Stimulated activated CD4-positive, alpha-beta T cell treated with anti-CD3 and anti-CD28 coated beads, Interleukin-4, amount 100 ng/mL, for 48 hours (primary cell): ENCODE measurements at regions not wholly inside any gene's neighbourhood (a gene's known extent, or its start where the extent isn't known, plus 50 kb on each side); places are given as distances from the start of the nearest gene placed in this dataset.

Experiments used
- DNase-seq, 2 donors: peaks; one replicate each; pipeline ENCODE4 v3.0.0-alpha.2; 2020; ENCODE audit warnings: low read depth in 2 of 2

DNA sequence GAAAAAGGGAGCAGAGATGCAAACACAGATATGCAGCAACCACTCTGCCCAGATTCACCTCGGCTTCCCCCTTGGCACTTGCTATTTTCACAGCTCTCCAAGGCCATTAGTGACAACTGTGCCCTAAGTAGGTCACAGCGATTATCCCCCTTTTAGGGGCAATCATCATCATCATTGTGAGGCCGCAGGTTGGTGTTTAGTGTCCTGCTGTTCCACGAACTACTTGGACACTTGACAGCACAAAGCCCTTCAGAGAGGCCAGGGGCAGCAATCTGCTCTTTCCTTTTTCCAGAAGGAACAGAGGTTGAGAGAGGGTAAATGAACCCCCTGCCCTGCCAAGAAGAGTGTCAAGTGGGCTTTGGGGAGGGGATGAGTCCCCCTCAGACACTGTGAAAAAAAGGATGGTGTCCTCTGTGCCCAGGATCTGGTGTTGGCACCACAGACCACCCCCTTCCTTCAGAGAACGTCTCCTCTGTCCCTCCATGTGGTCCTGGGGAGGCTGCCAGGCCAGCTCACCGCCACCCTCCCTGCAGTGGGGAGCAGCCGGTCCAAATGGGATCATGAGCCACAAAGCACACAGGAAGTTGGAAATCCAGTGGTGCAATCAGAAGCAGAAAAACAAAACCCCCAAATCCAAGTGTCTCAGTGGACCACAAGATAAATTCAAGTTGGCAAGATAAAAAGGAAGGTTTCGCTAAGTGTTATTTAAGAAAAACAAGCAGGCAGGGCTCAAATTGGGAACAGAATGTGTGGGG, 78.4 kb upstream of the MED9 start:
- no peak for DNase-seq

GRCh38 chr17:17398943-17399926, 77.6 kb upstream of the MED9 start:
- no peak for DNase-seq

DNA sequence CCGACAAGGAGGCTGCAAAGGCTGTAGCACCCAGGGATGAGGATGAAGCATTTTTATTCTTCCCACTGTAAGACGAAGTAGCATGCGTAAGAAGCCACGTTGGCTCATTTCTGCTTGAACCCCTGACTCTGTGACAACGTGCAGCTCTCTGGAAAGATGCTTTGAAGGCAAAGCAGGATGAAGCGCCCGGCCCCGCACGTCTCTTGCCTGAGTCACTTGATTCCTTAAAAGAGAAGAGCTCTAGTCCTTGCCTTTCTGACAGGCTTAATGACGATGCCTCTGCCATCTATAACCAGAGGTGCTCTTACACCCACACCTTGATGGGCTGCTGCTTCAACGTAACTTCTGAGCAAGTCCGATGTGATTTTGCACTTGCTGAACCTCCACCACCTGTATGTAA, 76.7 kb upstream of the MED9 start:
- no peak for DNase-seq

GRCh38 chr17:17400566-17401184, 76.1 kb upstream of the MED9 start:
- DNase-seq, result no peak

DNA sequence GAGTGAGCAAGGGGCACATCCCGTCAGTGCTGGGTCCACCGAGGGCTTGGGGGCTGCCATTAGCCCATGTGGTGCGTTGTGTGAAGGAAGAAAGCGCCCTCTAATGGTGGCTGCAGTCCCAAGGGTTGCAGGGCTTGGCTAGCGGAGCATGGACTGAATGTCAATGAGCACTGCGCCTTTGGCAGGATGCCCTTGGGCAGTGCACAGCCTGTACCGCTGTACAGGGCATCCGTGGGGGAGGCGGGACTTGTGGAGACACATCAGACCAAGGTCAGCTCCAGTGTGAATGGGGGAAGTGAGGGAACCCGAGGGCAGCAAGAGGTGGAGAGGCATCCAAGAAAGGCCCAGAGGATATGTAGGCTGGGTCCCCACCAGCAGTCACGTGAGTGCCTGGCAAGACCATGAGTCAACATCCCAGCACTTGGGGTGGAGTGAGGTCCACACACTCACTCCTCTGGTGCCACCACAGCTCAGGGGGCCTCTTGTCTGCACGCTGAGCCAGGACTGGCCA, 75.5 kb upstream of the MED9 start:
- no peak for DNase-seq

- no peak for DNase-seq
These were observed 74.2 kb upstream of the MED9 start for GRCh38 chr17:17402558-17402957.

- no peak for DNase-seq
These were observed 73.7 kb upstream of the MED9 start for GRCh38 chr17:17403065-17403464.

DNA sequence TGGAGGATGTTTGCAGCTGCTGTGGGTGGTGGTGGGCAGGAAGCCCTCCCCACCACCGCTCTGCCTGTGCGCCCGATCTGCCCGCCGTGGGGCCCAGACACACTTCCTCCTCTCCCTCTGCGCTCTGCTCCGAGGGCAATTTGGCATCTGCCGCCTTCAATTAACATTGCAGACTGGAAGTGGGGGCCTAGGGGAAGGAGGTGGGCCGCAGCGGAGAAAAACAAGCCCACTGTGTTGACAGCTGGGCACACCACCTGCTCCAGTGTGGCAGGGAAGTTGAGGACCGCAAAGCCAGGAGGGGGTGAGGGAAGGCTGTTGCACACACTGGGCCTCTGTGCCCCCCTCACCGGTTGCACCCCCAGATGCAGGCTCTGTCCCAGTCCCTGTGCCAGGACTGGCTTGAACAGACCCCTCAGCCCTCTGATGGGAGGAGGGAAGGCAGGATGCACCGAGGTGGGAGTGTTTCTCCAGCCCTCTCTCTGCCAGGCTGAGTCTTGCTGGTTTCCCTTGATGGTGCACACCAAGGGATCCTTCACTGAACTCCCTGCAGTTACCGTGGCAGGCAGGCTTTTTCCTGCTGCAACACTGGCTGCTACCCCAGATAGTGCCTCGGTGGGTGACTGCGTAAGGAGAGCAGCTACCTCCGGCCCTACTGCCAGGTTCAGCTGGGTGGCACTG, 72.8 kb upstream of the MED9 start:
- peak; percentile 16 to 28 for DNase-seq

- DNase-seq, result no peak
These were observed 71.1 kb upstream of the MED9 start for GRCh38 chr17:17405673-17406072.

DNA sequence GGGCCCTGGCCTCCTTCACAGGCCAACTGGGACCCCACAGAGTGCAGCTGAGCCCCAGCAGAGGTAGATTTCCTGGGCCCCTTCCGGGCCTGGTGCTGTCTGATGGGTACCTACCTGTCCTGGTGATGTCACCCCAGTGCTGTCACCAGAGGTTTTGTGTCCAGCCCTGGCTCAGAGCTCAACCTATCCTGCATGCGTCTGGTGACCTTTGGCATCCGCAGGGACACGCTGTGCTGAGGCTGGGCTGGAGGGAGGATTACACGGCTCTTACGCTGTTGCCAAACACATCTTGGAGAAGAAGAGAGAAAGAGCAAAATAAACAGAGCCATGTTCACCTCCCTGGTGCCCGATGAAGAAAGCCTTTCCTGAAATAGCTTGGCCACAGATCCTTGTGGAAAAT, 70.6 kb upstream of the MED9 start:
- DNase-seq, result no peak

DNA sequence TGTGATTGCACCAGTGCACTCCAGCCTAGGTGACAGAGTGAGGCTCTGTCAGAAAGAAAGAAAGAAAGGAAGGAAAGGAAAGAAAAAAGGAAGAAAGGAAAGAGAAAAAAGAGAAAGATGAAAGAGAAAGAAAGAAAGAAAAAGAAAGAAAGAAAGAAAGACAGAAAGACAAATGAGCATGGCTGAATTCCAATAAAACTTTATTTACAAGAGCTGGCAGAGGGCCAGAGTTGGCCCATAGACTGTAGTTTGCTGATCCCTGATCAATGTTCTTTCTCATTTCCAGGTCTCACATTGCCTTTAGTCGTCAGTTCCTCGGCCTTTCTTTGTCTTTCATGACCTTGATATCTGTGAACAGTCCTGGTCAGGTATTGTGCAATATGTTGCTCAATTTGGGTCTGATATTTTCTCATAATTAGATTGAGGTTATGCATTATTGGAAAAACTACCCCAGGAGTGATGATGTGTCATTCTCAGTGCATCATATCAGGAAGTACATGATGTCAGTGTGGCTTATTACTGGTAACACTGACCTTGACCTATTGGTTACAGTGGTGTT, 68.5 kb upstream of the MED9 start:
- DNase-seq, result no peak

GRCh38 chr17:17410357-17410756, 66.4 kb upstream of the MED9 start:
- DNase-seq, result no peak

GRCh38 chr17:17411692-17412091, 65.1 kb upstream of the MED9 start:
- DNase-seq, result no peak

DNA sequence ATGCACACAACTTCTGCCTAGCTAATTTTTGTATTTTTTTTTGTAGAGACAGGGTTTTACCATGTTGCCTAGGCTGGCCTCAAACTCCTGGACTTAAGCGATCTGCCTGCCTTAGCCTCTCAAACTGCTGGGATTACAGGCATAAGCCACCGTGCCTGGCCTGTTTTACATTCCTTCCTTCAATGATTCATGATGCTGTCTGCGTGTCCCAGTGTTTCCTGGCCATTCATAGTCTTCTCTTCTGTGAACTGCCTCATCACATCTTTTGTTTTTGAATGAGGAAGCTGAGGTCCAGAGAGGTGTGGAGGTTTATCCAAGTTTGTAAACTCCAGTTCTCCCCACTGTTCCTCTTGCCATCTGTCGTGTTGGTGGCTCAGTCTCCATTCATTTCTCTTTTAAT, 64.5 kb upstream of the MED9 start:
- DNase-seq, result no peak

DNA sequence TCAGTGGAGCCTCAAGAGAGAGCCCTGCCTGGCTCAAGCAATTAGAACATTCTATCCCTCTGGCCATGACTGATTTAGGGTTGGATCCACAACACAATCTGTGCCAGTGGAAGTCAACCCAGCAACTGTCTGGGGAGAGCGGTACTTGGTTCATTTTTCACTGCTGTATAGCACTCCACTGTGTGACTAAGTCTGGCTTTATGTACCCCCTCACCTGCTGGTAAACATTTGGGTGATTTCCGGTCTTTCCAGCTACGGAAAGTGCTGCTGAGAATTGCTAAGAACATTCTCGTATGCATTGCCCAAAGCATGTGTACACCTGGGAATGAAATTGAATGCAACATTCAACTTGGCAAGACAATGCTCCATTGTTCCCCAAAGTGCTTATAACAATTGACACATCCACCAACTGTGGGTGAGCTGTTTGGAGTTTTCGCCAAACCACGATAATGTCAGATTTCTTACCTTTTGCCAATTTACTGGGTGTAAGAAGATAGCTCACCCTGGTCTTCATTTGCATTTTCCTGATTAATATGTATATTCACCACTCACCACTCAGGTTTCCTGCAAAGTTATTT, 63.5 kb upstream of the MED9 start:
- DNase-seq, result no peak

DNA sequence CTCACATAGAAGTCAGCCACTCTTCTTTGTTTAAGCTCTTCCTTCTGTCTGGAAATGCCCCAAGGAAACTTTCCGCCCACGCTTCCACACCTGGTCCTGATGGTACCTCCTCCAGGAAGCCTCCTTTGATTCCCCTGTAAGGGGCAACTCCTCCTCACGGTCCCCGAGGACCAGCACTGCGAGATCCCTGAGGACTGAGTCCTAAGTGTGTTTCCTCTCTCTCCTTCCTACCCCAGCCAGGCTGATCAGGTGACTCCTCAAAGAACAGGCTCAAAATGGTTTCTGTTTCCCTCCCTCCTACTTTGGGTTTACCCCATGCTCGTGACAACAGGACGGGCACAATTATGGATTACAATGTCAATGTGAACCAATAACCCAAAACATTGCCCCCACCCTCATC, 63.0 kb upstream of the MED9 start:
- DNase-seq, result no peak

DNA sequence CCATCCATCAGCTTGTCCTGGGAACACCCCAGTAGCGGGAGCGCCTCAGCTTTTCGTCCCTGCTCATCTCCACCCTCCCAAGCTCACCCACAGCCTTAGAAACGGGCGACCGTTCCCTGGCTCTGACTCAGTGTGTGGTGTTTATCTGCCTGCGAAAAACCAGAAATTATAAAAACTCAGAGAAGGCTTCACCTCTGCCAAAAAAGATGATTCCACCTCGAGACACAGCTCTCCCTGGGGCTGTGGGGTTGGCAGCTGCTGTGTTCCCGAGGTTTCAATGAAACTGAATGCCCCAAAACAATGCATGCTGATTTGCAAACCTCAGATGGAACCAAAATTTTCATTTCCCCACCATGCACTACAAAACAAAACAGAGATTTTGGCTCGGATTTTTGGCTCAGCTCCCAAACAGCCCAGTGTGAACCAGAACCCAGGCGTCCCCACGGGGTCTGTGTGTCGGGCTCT, 62.4 kb upstream of the MED9 start:
- DNase-seq, result no peak

GRCh38 chr17:17415006-17415405, 61.8 kb upstream of the MED9 start:
- DNase-seq, result no peak

- no peak for DNase-seq
These were observed 60.8 kb upstream of the MED9 start for GRCh38 chr17:17416007-17416399.

GRCh38 chr17:17416400-17417360, 60.1 kb upstream of the MED9 start:
- no peak for DNase-seq
